ENCODE measurements at regions not wholly inside any gene's neighbourhood (a gene's known extent, or its start where the extent isn't known, plus 50 kb on each side); places are given as distances from the start of the nearest gene placed in this dataset.

DNA sequence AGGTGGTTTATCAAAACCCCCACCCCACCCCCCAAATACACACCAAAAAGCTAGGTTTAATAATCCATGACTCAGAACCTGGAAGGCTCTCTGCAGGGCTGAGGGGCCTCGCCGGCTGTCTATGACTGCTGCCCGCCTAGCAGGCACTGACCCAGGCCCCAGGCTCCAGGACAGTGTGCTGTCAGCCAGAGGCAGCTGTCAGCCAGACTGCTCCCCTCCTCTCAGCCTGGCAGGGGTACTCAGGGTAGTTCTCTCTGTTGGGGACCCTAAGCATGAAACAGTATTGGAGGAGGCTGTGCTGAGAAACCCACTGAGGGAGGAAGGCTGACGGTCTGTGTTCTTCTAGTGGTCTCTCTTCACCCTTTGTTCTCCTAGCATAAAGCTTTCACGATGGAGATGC lies 90.3 kb downstream of the CCDC185 start:
- TF ChIP-seq EZH2 (IDR thresholded peaks at IDR 0.05; ENCODE audit: borderline replicate concordance, low read depth, low read length, poor library complexity, severe bottlenecking), result no peak
- TF ChIP-seq, protein P1, sequence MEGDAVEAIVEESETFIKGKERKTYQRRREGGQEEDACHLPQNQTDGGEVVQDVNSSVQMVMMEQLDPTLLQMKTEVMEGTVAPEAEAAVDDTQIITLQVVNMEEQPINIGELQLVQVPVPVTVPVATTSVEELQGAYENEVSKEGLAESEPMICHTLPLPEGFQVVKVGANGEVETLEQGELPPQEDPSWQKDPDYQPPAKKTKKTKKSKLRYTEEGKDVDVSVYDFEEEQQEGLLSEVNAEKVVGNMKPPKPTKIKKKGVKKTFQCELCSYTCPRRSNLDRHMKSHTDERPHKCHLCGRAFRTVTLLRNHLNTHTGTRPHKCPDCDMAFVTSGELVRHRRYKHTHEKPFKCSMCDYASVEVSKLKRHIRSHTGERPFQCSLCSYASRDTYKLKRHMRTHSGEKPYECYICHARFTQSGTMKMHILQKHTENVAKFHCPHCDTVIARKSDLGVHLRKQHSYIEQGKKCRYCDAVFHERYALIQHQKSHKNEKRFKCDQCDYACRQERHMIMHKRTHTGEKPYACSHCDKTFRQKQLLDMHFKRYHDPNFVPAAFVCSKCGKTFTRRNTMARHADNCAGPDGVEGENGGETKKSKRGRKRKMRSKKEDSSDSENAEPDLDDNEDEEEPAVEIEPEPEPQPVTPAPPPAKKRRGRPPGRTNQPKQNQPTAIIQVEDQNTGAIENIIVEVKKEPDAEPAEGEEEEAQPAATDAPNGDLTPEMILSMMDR (conservative IDR thresholded peaks at IDR 0.05; ENCODE audit: low read depth, low read length), result no peak
- ChIA-PET POLR2A (ENCODE audit: low non-redundant PET) (no interaction called here), CTCF (no interaction called here)
- Histone ChIP-seq H3K27me3 (replicated peaks; ENCODE audit: insufficient read depth, low read depth, low read length, poor library complexity) (peaks cover 23% of the 10 kb centered on the region), H3K36me3 (ENCODE audit: insufficient read depth, low read length, poor library complexity, severe bottlenecking) (no peaks in the 10 kb centered on the region), H3K27ac (ENCODE audit: low read depth, low read length, poor library complexity, severe bottlenecking) (no peak overlapping the region), H3K4me1 (ENCODE audit: insufficient read depth, low read length, poor library complexity, severe bottlenecking) (no peaks in the 10 kb centered on the region), H3K9me3 (ENCODE audit: low read depth, low read length, poor library complexity, severe bottlenecking) (no peaks in the 10 kb centered on the region), H3K4me3 (ENCODE audit: low read depth, low read length, poor library complexity, severe bottlenecking) (no peak overlapping the region)
- BruUV-seq (replicated peaks), result no TSS peak
- intact Hi-C loops (cut with micrococcal nuclease; ENCODE audit: unreplicated experiment), result no loop called here
- no peak for DNase-seq (ENCODE audit: low spot score)

DNA sequence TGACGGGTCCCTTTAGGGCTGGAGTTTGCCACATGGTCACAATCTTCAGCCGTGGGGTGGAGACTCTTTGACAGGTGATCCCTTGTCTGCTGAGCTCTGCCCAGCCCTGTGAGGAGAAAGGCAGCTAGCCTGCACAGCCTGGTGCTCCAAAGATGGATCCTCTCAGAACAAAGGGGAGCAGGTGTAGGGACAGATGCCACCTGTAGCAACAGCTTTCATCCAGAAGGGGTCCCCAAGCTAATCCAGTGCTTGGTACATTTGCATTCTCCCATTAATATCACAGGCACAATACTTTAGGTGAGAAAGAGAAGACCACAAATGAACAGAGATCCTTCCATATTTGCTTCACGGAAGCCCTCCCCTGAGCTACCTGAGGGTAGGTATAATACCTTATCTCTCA lies 93.2 kb downstream of the CCDC185 start:
- Histone ChIP-seq H3K27me3 (replicated peaks; ENCODE audit: insufficient read depth, low read depth, low read length, poor library complexity) (peaks cover 17% of the 10 kb centered on the region), H3K4me1 (ENCODE audit: insufficient read depth, low read length, poor library complexity, severe bottlenecking) (no peaks in the 10 kb centered on the region), H3K36me3 (ENCODE audit: insufficient read depth, low read length, poor library complexity, severe bottlenecking) (no peaks in the 10 kb centered on the region), H3K4me3 (ENCODE audit: low read depth, low read length, poor library complexity, severe bottlenecking) (no peak overlapping the region), H3K27ac (ENCODE audit: low read depth, low read length, poor library complexity, severe bottlenecking) (no peak overlapping the region), H3K9me3 (ENCODE audit: low read depth, low read length, poor library complexity, severe bottlenecking) (no peaks in the 10 kb centered on the region)
- BruUV-seq (replicated peaks), result no TSS peak
- CTCF ChIA-PET, result no interaction called here
- POLR2A ChIA-PET (ENCODE audit: low non-redundant PET), result no interaction called here
- DNase-seq (ENCODE audit: low spot score), result no peak
- TF ChIP-seq, protein P1 (conservative IDR thresholded peaks at IDR 0.05; ENCODE audit: low read depth, low read length), result no peak
- no peak for TF ChIP-seq EZH2 (IDR thresholded peaks at IDR 0.05; ENCODE audit: borderline replicate concordance, low read depth, low read length, poor library complexity, severe bottlenecking)
- intact Hi-C loops (cut with micrococcal nuclease; ENCODE audit: unreplicated experiment), result no loop called here

DNA sequence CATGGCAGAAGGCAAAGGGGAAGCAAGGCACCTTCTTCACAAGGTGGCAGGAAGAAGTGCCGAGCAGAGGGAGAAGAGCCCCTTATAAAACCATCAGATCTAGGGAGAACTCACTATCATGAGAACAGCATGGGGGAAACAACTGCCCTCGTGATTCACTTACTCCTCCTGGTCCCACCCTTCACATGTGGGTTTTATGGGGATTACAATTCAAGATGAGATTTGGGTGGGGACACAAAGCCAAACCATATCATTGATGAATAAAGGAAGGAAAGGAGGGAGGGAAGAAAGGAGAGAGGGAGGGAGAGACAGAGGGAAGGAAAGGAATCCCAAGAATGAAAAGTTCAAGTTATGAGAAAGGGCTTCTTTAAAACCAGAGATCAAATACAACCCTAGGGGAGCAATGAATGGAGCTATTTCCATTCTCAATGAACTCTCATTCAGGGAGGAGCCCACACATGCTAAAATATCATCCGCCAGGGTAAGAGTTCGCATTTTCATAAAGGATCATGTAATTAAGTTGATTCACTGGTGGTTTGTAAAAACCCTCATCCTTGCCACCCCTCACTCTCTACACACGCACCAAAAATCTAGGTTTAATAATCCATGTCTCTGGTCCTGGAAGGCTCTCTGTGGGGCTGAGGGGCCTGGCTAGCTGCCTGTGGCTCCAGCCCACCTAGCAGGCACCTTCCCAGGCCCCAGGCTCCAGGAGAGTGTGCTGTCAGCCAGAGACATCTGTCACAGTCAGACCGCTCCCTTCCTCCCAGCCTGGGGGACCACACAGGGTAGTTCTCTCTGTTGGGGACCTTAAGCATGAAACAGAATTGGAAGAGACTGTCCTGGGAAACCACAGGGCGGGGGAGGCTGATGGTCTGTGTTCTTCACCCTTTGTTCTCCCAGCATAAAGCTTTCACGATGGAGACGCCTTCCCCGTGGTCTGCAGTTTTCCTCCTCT lies 94.0 kb downstream of the CCDC185 start:
- POLR2A ChIA-PET (ENCODE audit: low non-redundant PET), result no interaction called here
- no TSS peak for BruUV-seq (replicated peaks)
- no peak overlapping the region for H3K27ac ChIP-seq (ENCODE audit: low read depth, low read length, poor library complexity, severe bottlenecking)
- DNase-seq (ENCODE audit: low spot score), result no peak
- intact Hi-C loops (cut with micrococcal nuclease; ENCODE audit: unreplicated experiment), result no loop called here
- no peaks in the 10 kb centered on the region for H3K36me3 ChIP-seq (ENCODE audit: insufficient read depth, low read length, poor library complexity, severe bottlenecking)
- TF ChIP-seq EZH2 (IDR thresholded peaks at IDR 0.05; ENCODE audit: borderline replicate concordance, low read depth, low read length, poor library complexity, severe bottlenecking), result no peak
- TF ChIP-seq, protein P1 (conservative IDR thresholded peaks at IDR 0.05; ENCODE audit: low read depth, low read length), result no peak
- H3K4me1 ChIP-seq (ENCODE audit: insufficient read depth, low read length, poor library complexity, severe bottlenecking), result no peaks in the 10 kb centered on the region
- H3K27me3 ChIP-seq (replicated peaks; ENCODE audit: insufficient read depth, low read depth, low read length, poor library complexity), result peaks cover 17% of the 10 kb centered on the region
- H3K4me3 ChIP-seq (ENCODE audit: low read depth, low read length, poor library complexity, severe bottlenecking), result no peak overlapping the region
- H3K9me3 ChIP-seq (ENCODE audit: low read depth, low read length, poor library complexity, severe bottlenecking), result no peaks in the 10 kb centered on the region
- CTCF ChIA-PET, result no interaction called here

Measured in A673 (cell line).